B cell (primary cell): ENCODE measurements at regions not wholly inside any gene's neighbourhood (a gene's known extent, or its start where the extent isn't known, plus 50 kb on each side); places are given as distances from the start of the nearest gene placed in this dataset.

Experiments
- ATAC-seq: fragments of 200-7000 bp; cut with Tn5 transposase; one replicate; pipeline ENCODE4 v1.10.0; 2021; ENCODE audit warnings: low read depth, mild to moderate bottlenecking, moderate number of reproducible peaks, moderate library complexity
- CTCF ChIA-PET: fragments of 350-600 bp; sonication (Branson Sonifier 250); formaldehyde crosslinking; loops from one replicate; lab custom pipeline; 2021; ENCODE audit warnings: antibody characterized with exemption, inconsistent platforms; lab: Charles Lee
- POLR2A ChIA-PET: fragments of 350-600 bp; sonication (Branson Sonifier 250); formaldehyde crosslinking; loops from one replicate; lab custom pipeline; 2021; ENCODE audit warnings: antibody characterized with exemption; lab: Charles Lee
- DNase-seq: peaks from one replicate; pipeline ENCODE4 v3.0.0; 2013
- H2AFZ ChIP-seq: 2 replicates; pipeline ENCODE4 v1.6.1; 2012; ENCODE audit warnings: mild to moderate bottlenecking, low read depth, low read length; ENCODE audit not compliant: insufficient read depth, poor library complexity, severe bottlenecking
- H3K27ac ChIP-seq, 2 donors: 1 replicate in 1 of 2; 2 replicates in 1 of 2; pipeline ENCODE4 v1.5.1; 2012 to 2013; ENCODE audit warnings: low read length in 2 of 2, mild to moderate bottlenecking in 2 of 2, moderate library complexity in 1 of 2
- H3K27me3 ChIP-seq, 4 experiments: fragments of 200-600 bp in 1 of 4; sonication (generic) in 1 of 4; replicated peaks in 1 of 4; 1 replicate in 2 of 4; 2 replicates in 2 of 4; pipeline versions ENCODE4 v1.6.1 to v1.7.0; 2013 to 2016; ENCODE audit warnings: low read length in 3 of 4, mild to moderate bottlenecking in 2 of 4, mixed read lengths in 1 of 4, moderate library complexity in 1 of 4; ENCODE audit not compliant: insufficient read depth in 4 of 4, control insufficient read depth in 3 of 4; ENCODE audit errors: control extremely low read depth in 1 of 4
- H3K36me3 ChIP-seq, 2 experiments: replicated peaks in 1 of 2; 1 replicate in 1 of 2; 2 replicates in 1 of 2; pipeline versions ENCODE4 v1.6.1 to v1.7.1; 2013; ENCODE audit warnings: low read length in 1 of 2; ENCODE audit not compliant: insufficient read depth in 2 of 2, control insufficient read depth in 1 of 2; ENCODE audit errors: control extremely low read depth in 1 of 2, extremely low read depth in 1 of 2
- H3K4me1 ChIP-seq, 2 donors: fragments of 200-600 bp in 1 of 2; sonication (generic) in 1 of 2; 1 replicate in 1 of 2; 2 replicates in 1 of 2; pipeline versions ENCODE4 v1.5.1 to v1.6.1; 2013 to 2017; ENCODE audit warnings: low read length in 2 of 2; ENCODE audit not compliant: control insufficient read depth in 2 of 2, insufficient read depth in 2 of 2
- H3K4me2 ChIP-seq: replicated peaks from 2 replicates; pipeline ENCODE3; 2012; ENCODE audit warnings: mild to moderate bottlenecking, low read depth, low read length; ENCODE audit not compliant: poor library complexity, severe bottlenecking
- H3K4me3 ChIP-seq, 5 experiments: fragments of 200-600 bp in 1 of 5; sonication (generic) in 1 of 5; 1 replicate in 3 of 5; 2 replicates in 2 of 5; pipeline versions ENCODE4 v1.5.1 to v1.7.0; 2011 to 2016; ENCODE audit warnings: low read length in 4 of 5, mild to moderate bottlenecking in 4 of 5, low read depth in 2 of 5, control low read depth in 1 of 5, moderate library complexity in 1 of 5; ENCODE audit not compliant: insufficient read depth in 1 of 5; ENCODE audit errors: control extremely low read depth in 1 of 5, extremely low read depth in 1 of 5
- H3K79me2 ChIP-seq: fragments of 200-600 bp; sonication (generic); one replicate; pipeline ENCODE4 v1.6.0; 2016; ENCODE audit warnings: low read length; ENCODE audit not compliant: control insufficient read depth, insufficient read depth
- H3K9ac ChIP-seq: fragments of 200-600 bp; sonication (generic); 2 replicates; pipeline ENCODE4 v1.6.1; 2017; ENCODE audit warnings: mild to moderate bottlenecking, low read length, moderate library complexity
- H3K9me3 ChIP-seq, 3 donors: one replicate each; pipeline versions ENCODE4 v1.6.1 to v1.7.1; 2013; ENCODE audit warnings: low read length in 2 of 3; ENCODE audit not compliant: control insufficient read depth in 2 of 3, insufficient read depth in 1 of 3; ENCODE audit errors: control extremely low read depth in 1 of 3
- H4K20me1 ChIP-seq: 2 replicates; pipeline ENCODE4 v1.6.0; 2012; ENCODE audit warnings: mild to moderate bottlenecking, low read length; ENCODE audit not compliant: insufficient read depth, control insufficient read depth, poor library complexity, severe bottlenecking
- H3K27ac Mint-ChIP-seq: one replicate; pipeline ENCODE4 v1.8.0; 2021; ENCODE audit warnings: mixed read lengths
- H3K27me3 Mint-ChIP-seq: one replicate; pipeline ENCODE4 v1.8.0; 2021; ENCODE audit warnings: mixed read lengths
- H3K4me1 Mint-ChIP-seq: one replicate; pipeline ENCODE4 v1.8.0; 2021; ENCODE audit warnings: mixed read lengths
- H3K4me3 Mint-ChIP-seq: one replicate; pipeline ENCODE4 v1.8.0; 2021; ENCODE audit warnings: mixed read lengths
- H3K9me3 Mint-ChIP-seq: one replicate; pipeline ENCODE4 v1.8.0; 2022; ENCODE audit warnings: mixed read lengths; ENCODE audit not compliant: insufficient read depth
- CTCF ChIP-seq: fragments of 200-600 bp; IDR thresholded peaks from one replicate; pipeline ENCODE4 v1.8.0; 2022; ENCODE audit warnings: antibody characterized with exemption, mild to moderate bottlenecking
- EZH2 ChIP-seq: IDR thresholded peaks from 2 replicates; pipeline ENCODE4 v1.6.1; 2012; ENCODE audit warnings: borderline replicate concordance, low read depth, mild to moderate bottlenecking, moderate library complexity, low read length; ENCODE audit not compliant: insufficient read depth, poor library complexity, severe bottlenecking
- WGBS: methylation state at CpG from one replicate; pipeline ENCODE4 v1.1.5; 2013; ENCODE audit warnings: missing lambda C conversion rate; ENCODE audit not compliant: insufficient coverage; 5-methylcytosine and 5-hydroxymethylcytosine counted together
- intact Hi-C: fragments of 100-400 bp; cut with micrococcal nuclease; formaldehyde crosslinking; loops from one replicate; pipeline ENCODE4 v1.10.0; 2022

DNA sequence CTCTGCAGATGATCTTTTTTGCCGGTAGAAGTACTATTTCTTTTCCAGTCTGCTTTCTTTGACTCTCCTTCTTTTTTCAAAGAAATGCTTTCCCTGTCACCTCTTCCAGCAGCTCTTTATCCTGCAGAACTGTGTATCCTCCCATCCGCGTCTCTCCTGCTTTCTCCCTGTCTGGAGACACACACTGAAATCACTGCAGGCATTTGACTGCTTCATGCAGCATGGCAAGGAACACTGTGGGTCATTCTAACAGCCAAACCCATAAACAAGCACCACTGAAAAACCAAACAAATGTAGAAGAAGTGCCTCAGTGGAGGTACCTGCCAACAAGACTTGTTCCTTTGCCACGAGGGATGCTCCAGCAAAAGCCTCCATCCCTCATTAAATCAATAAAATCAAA is 403.7 kb upstream of the CITED2 start:
- intact Hi-C loops = no loop called here
- Histone ChIP-seq H3K36me3 (no peaks in the 10 kb centered on the region), H4K20me1 (no peaks in the 10 kb centered on the region), H3K9me3 (no peaks in the 10 kb centered on the region), H3K27ac (no peak overlapping the region), H3K4me2 (no peak overlapping the region), H3K4me3 (no peak overlapping the region), H2AFZ (no peak overlapping the region), H3K79me2 (no peaks in the 10 kb centered on the region), H3K27me3 (no peaks in the 10 kb centered on the region), H3K4me1 (no peaks in the 10 kb centered on the region), H3K9ac (no peak overlapping the region)
- 91% methylated on average over 4 of the region's 4 CpGs for WGBS
- no peak overlapping the region for H3K4me3 Mint-ChIP-seq
- no peaks in the 10 kb centered on the region for H3K4me1 Mint-ChIP-seq
- H3K27me3 Mint-ChIP-seq = peaks cover 9% of the 10 kb centered on the region
- no peak for TF ChIP-seq EZH2
- TF ChIP-seq CTCF = no peak
- no peak overlapping the region for H3K27ac Mint-ChIP-seq
- DNase-seq = no peak
- ChIA-PET POLR2A (no interaction called here), CTCF (no interaction called here)
- H3K9me3 Mint-ChIP-seq = no peaks in the 10 kb centered on the region
- ATAC-seq = no peak

GRCh38 chr6:139777202-139777970 is 402.9 kb upstream of the CITED2 start:
- Mint-ChIP-seq H3K4me3 (no peak overlapping the region), H3K27me3 (peaks cover 9% of the 10 kb centered on the region), H3K4me1 (no peaks in the 10 kb centered on the region), H3K27ac (no peak overlapping the region), H3K9me3 (no peaks in the 10 kb centered on the region)
- Histone ChIP-seq H3K4me3 (no peak overlapping the region), H2AFZ (no peak overlapping the region), H3K9me3 (no peaks in the 10 kb centered on the region), H3K27ac (no peak overlapping the region), H3K27me3 (no peaks in the 10 kb centered on the region), H3K4me2 (no peak overlapping the region), H3K4me1 (no peaks in the 10 kb centered on the region), H3K79me2 (no peaks in the 10 kb centered on the region), H3K9ac (no peak overlapping the region), H3K36me3 (no peaks in the 10 kb centered on the region), H4K20me1 (no peaks in the 10 kb centered on the region)
- WGBS = 94% methylated on average over 3 of the region's 6 CpGs
- CTCF ChIA-PET = no interaction called here
- ATAC-seq (no peak), DNase-seq (no peak)
- POLR2A ChIA-PET = no interaction called here
- no peak for TF ChIP-seq EZH2
- no peak for TF ChIP-seq CTCF
- intact Hi-C loops = no loop called here
